Lower lobe of right lung (tissue), 2 donors: ENCODE measurements at regions not wholly inside any gene's neighbourhood (a gene's known extent, or its start where the extent isn't known, plus 50 kb on each side); places are given as distances from the start of the nearest gene placed in this dataset.

ENCODE experiments used
- ATAC-seq, 2 donors: fragments of 200-7000 bp; cut with Tn5 transposase; one replicate each; pipeline ENCODE4 v1.9.1; 2020 to 2022; ENCODE audit warnings: mild to moderate bottlenecking in 2 of 2, moderate library complexity in 2 of 2
- DNase-seq: peaks from one replicate; pipeline ENCODE4 v3.0.0-alpha.2; 2020
- H3K27ac ChIP-seq: fragments of 200-600 bp; one replicate; pipeline ENCODE4 v1.8.0; 2022
- H3K27me3 ChIP-seq: fragments of 200-600 bp; one replicate; pipeline ENCODE4 v1.8.0; 2022; ENCODE audit warnings: low read depth
- H3K36me3 ChIP-seq: fragments of 200-600 bp; one replicate; pipeline ENCODE4 v1.8.0; 2022; ENCODE audit warnings: mild to moderate bottlenecking
- H3K4me1 ChIP-seq: fragments of 200-600 bp; one replicate; pipeline ENCODE4 v1.8.0; 2022
- H3K4me3 ChIP-seq: fragments of 200-600 bp; one replicate; pipeline ENCODE4 v1.8.0; 2022; ENCODE audit warnings: mild to moderate bottlenecking
- H3K9me3 ChIP-seq: fragments of 200-600 bp; one replicate; pipeline ENCODE4 v1.8.0; 2022
- CTCF ChIP-seq: fragments of 200-600 bp; IDR thresholded peaks from one replicate; pipeline ENCODE4 v1.8.0; 2022; ENCODE audit warnings: antibody characterized with exemption, mild to moderate bottlenecking
- intact Hi-C: fragments of 100-400 bp; cut with DNase I; formaldehyde crosslinking; loops from one replicate; pipeline ENCODE4 v1.11.0; 2022
- donor health status: DM: no; HTN: yes; CAD: no; lungs with severe emphysema.

GRCh38 chr9:88716596-88717290, 181.8 kb downstream of the NXNL2 start:
- Histone ChIP-seq H3K27me3 (no peaks in the 10 kb centered on the region), H3K27ac (no peak overlapping the region), H3K4me1 (no peaks in the 10 kb centered on the region), H3K36me3 (no peaks in the 10 kb centered on the region), H3K9me3 (no peaks in the 10 kb centered on the region), H3K4me3 (no peak overlapping the region)
- no peak for TF ChIP-seq CTCF
- DNase-seq: no peak
- ATAC-seq: no peak
- intact Hi-C loops: no loop called here

GRCh38 chr9:88721025-88721424, 186.0 kb downstream of the NXNL2 start:
- TF ChIP-seq CTCF: no peak
- Histone ChIP-seq H3K4me3 (no peak overlapping the region), H3K4me1 (no peaks in the 10 kb centered on the region), H3K9me3 (no peaks in the 10 kb centered on the region), H3K36me3 (no peaks in the 10 kb centered on the region), H3K27ac (no peak overlapping the region), H3K27me3 (no peaks in the 10 kb centered on the region)
- ATAC-seq: no peak
- no peak for DNase-seq
- intact Hi-C loops: no loop called here

- Histone ChIP-seq H3K9me3 (no peaks in the 10 kb centered on the region), H3K27me3 (no peaks in the 10 kb centered on the region), H3K36me3 (no peaks in the 10 kb centered on the region), H3K27ac (no peak overlapping the region), H3K4me1 (no peaks in the 10 kb centered on the region), H3K4me3 (no peak overlapping the region)
- DNase-seq (no peak), ATAC-seq (no peak)
- TF ChIP-seq CTCF: no peak
- intact Hi-C loops: no loop called here
Measured at GRCh38 chr9:88721495-88722279, 186.7 kb downstream of the NXNL2 start.

GRCh38 chr9:88722753-88723152, 187.8 kb downstream of the NXNL2 start:
- ATAC-seq: no peak
- intact Hi-C loops: no loop called here
- no peak for DNase-seq

GRCh38 chr9:88723751-88724150, 188.8 kb downstream of the NXNL2 start:
- Histone ChIP-seq H3K36me3 (no peaks in the 10 kb centered on the region), H3K27ac (no peak overlapping the region), H3K9me3 (no peaks in the 10 kb centered on the region), H3K4me3 (no peak overlapping the region), H3K4me1 (no peaks in the 10 kb centered on the region), H3K27me3 (no peaks in the 10 kb centered on the region)
- ATAC-seq (no peak), DNase-seq (no peak)
- no peak for TF ChIP-seq CTCF
- intact Hi-C loops: no loop called here

More at GRCh38 chr9:88722753-88723152, 187.8 kb downstream of the NXNL2 start:
- Histone ChIP-seq H3K36me3 (no peaks in the 10 kb centered on the region), H3K9me3 (no peaks in the 10 kb centered on the region), H3K4me1 (no peaks in the 10 kb centered on the region), H3K27ac (no peak overlapping the region), H3K27me3 (no peaks in the 10 kb centered on the region), H3K4me3 (no peak overlapping the region)
- no peak for TF ChIP-seq CTCF
